ENCODE measurements at regions not wholly inside any gene's neighbourhood (a gene's known extent, or its start where the extent isn't known, plus 50 kb on each side); places are given as distances from the start of the nearest gene placed in this dataset.

DNA sequence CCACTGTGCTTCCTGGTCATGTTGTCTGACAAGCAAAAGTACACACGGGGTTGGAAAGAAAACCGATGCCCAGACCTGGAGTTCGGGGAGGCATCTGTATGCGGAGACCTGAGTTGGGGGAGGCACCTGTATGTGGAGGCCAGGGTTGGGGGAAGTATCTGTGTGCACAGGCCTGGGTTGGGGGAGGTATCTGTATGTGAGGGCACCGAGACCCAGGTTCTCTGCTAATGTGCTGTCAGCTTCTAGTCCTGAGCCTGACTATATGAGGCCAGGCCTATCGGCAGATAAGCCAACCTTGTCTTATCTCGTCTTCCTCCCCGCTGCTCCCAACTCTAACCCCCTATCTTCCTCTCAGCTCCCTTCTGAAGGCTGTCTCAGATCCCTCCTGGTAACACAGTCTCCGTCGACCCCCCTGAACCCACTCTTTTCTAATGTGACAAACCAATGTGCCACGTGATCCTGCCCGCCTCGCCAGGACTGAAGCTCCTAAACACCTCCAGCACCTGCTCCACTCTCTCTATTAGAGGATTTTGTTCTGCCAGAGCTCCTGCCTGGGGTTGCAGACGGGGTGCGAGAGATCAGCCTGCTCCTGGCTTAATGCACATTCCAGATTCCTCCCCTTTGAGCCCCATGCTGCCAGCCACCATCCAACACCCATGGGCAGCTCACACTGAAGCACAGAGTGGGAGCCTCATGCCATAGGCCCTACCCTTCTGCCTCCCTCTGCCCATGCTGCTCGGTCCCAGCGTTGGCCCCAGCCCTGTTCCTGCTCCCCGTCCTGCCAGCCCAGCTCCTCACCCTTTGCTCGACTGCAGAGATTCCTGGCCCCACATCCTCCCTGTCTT lies 188.4 kb downstream of the SH3BP4 start:
- TF ChIP-seq, protein P1, sequence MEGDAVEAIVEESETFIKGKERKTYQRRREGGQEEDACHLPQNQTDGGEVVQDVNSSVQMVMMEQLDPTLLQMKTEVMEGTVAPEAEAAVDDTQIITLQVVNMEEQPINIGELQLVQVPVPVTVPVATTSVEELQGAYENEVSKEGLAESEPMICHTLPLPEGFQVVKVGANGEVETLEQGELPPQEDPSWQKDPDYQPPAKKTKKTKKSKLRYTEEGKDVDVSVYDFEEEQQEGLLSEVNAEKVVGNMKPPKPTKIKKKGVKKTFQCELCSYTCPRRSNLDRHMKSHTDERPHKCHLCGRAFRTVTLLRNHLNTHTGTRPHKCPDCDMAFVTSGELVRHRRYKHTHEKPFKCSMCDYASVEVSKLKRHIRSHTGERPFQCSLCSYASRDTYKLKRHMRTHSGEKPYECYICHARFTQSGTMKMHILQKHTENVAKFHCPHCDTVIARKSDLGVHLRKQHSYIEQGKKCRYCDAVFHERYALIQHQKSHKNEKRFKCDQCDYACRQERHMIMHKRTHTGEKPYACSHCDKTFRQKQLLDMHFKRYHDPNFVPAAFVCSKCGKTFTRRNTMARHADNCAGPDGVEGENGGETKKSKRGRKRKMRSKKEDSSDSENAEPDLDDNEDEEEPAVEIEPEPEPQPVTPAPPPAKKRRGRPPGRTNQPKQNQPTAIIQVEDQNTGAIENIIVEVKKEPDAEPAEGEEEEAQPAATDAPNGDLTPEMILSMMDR (IDR thresholded peaks at IDR 0.05; ENCODE audit: insufficient read depth, low read depth, low read length): no peak
- DNase-seq (ENCODE audit: low read depth): no peak
- H3K4me3 ChIP-seq (ENCODE audit: low read depth, low read length): no peak overlapping the region

- no peak overlapping the region for H3K4me3 ChIP-seq (ENCODE audit: low read depth, low read length)
- no peak for DNase-seq (ENCODE audit: low read depth)
- TF ChIP-seq, protein P1 (IDR thresholded peaks at IDR 0.05; ENCODE audit: insufficient read depth, low read depth, low read length): no peak
Observed at GRCh38 chr2:235140801-235141081, 188.9 kb downstream of the SH3BP4 start.

- TF ChIP-seq, protein P1 (IDR thresholded peaks at IDR 0.05; ENCODE audit: insufficient read depth, low read depth, low read length): no peak
- no peak overlapping the region for H3K4me3 ChIP-seq (ENCODE audit: low read depth, low read length)
- no peak for DNase-seq (ENCODE audit: low read depth)
Observed at GRCh38 chr2:235141411-235142128, 189.8 kb downstream of the SH3BP4 start.

DNA sequence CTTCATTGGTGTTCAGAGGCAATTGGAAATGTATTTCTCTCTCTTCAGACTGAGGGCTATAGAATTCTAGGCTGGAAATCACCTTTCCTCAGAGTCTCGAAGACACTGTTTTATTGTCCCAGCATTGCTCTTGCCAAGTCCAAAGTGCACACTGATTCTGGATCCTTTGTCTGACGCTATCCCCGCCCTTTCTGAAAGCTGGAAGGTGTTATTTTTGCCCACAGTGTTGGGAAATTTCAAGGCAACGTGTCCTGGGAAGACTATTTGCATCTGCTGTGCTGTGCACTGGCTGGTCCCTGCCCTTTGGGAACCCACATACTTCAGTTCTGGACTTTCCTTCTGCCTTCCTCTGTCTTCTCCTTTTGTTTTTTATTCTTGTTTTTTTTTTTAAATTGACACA lies 190.8 kb downstream of the SH3BP4 start:
- H3K4me3 ChIP-seq (ENCODE audit: low read depth, low read length): no peak overlapping the region
- TF ChIP-seq, protein P1 (IDR thresholded peaks at IDR 0.05; ENCODE audit: insufficient read depth, low read depth, low read length): no peak
- no peak for DNase-seq (ENCODE audit: low read depth)

- H3K4me3 ChIP-seq (ENCODE audit: low read depth, low read length): no peak overlapping the region
- TF ChIP-seq, protein P1 (IDR thresholded peaks at IDR 0.05; ENCODE audit: insufficient read depth, low read depth, low read length): no peak
- DNase-seq (ENCODE audit: low read depth): no peak
Observed at GRCh38 chr2:235143789-235144188, 192.0 kb downstream of the SH3BP4 start.

DNA sequence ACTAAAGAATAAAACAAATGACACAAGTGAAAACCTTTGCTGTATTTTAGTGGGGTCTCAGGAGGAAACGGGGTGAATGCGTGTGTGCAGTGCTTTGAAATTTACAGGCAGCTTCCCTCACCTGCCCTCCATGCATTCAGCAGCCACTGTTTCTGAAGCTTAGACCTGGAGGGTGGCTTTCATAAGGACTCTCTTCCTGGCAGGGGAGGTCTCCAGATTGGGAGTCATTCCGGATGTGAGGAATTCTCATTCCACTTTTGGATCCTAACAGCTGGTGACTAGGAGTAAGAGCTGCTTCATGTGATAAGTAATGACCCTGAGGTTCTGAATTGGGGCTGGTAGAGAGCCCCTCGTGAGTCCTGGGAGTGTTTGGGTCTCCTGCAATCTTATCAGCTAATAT lies 192.5 kb downstream of the SH3BP4 start:
- TF ChIP-seq, protein P1 (IDR thresholded peaks at IDR 0.05; ENCODE audit: insufficient read depth, low read depth, low read length): no peak
- H3K4me3 ChIP-seq (ENCODE audit: low read depth, low read length): no peak overlapping the region
- DNase-seq (ENCODE audit: low read depth): no peak
